Fibroblast of lung (primary cell): ENCODE measurements at regions not wholly inside any gene's neighbourhood (a gene's known extent, or its start where the extent isn't known, plus 50 kb on each side); places are given as distances from the start of the nearest gene placed in this dataset.
"Not testable (repeated sequence)": the region's sequence is repeated elsewhere in the genome, so short reads cannot be mapped to it uniquely, and the experiment has no call there.

Experiments used
- DNase-seq, 2 donors: peaks; one replicate each; pipeline versions ENCODE4 v3.0.0 to v3.0.0-alpha.2; 2010; ENCODE audit warnings: low read depth in 2 of 2
- H2AFZ ChIP-seq: 2 replicates; pipeline ENCODE4 v1.5.1; 2012; ENCODE audit warnings: low read length, control low read depth, inconsistent platforms
- H3K27ac ChIP-seq: 2 replicates; pipeline ENCODE4 v1.5.1; 2011; ENCODE audit warnings: low read length, control low read depth; ENCODE audit not compliant: insufficient read depth
- H3K27me3 ChIP-seq: 2 replicates; pipeline ENCODE4 v1.5.1; 2011; ENCODE audit warnings: mild to moderate bottlenecking, low read length; ENCODE audit not compliant: control insufficient read depth, insufficient read depth
- H3K36me3 ChIP-seq: 2 replicates; pipeline ENCODE4 v1.5.1; 2011; ENCODE audit warnings: low read length; ENCODE audit not compliant: control insufficient read depth, insufficient read depth
- H3K4me1 ChIP-seq: 2 replicates; pipeline ENCODE4 v1.5.1; 2011; ENCODE audit warnings: low read length; ENCODE audit not compliant: control insufficient read depth, insufficient read depth; ENCODE audit errors: extremely low read depth
- H3K4me2 ChIP-seq: 2 replicates; pipeline ENCODE4 v1.5.1; 2011; ENCODE audit warnings: low read length, control low read depth; ENCODE audit not compliant: insufficient read depth; ENCODE audit errors: extremely low read depth
- H3K4me3 ChIP-seq, 4 experiments: fragments of 200-600 bp in 1 of 4; sonication (generic) in 1 of 4; replicated peaks in 1 of 4; 2 replicates each; pipeline ENCODE4 v1.5.1; 2011 to 2016; ENCODE audit warnings: low read length in 4 of 4, low read depth in 3 of 4, mild to moderate bottlenecking in 3 of 4, control low read depth in 2 of 4, inconsistent platforms in 1 of 4, mixed read lengths in 1 of 4; ENCODE audit not compliant: insufficient read depth in 1 of 4; ENCODE audit errors: control extremely low read depth in 1 of 4
- H3K79me2 ChIP-seq: 2 replicates; pipeline ENCODE4 v1.5.1; 2012; ENCODE audit warnings: mild to moderate bottlenecking, low read length, inconsistent platforms; ENCODE audit not compliant: control insufficient read depth, insufficient read depth
- H3K9ac ChIP-seq: 2 replicates; pipeline ENCODE4 v1.5.1; 2011; ENCODE audit warnings: mild to moderate bottlenecking, low read length, control low read depth; ENCODE audit not compliant: insufficient read depth
- H3K9me3 ChIP-seq: 2 replicates; pipeline ENCODE4 v1.5.1; 2012; ENCODE audit warnings: low read depth, low read length; ENCODE audit not compliant: control insufficient read depth, insufficient read depth
- H4K20me1 ChIP-seq: 2 replicates; pipeline ENCODE4 v1.5.1; 2011; ENCODE audit warnings: low read length; ENCODE audit not compliant: control insufficient read depth, insufficient read depth; ENCODE audit errors: extremely low read depth
- CTCF ChIP-seq, 2 donors: IDR thresholded peaks in 1 of 2; conservative IDR thresholded peaks in 1 of 2; 1 replicate in 1 of 2; 2 replicates in 1 of 2; pipeline ENCODE4 v1.5.1; 2011 to 2012; ENCODE audit warnings: low read length in 2 of 2, control low read depth in 1 of 2, inconsistent platforms in 1 of 2, low read depth in 1 of 2, mild to moderate bottlenecking in 1 of 2
- EZH2 ChIP-seq: IDR thresholded peaks from 2 replicates; pipeline ENCODE4 v1.5.1; 2012; ENCODE audit warnings: low read length, control low read depth, mild to moderate bottlenecking; ENCODE audit errors: missing control alignments

GRCh38 chr7:34225193-34225592 lies 319.9 kb downstream of the BMPER start:
- Histone ChIP-seq H3K27me3 (peaks cover 4% of the 10 kb centered on the region), H3K4me3 (no peak overlapping the region), H3K9ac (no peak overlapping the region), H2AFZ (no peak overlapping the region), H3K4me1 (no peaks in the 10 kb centered on the region), H3K4me2 (no peak overlapping the region), H3K27ac (no peak overlapping the region), H3K79me2 (no peaks in the 10 kb centered on the region), H4K20me1 (no peaks in the 10 kb centered on the region), H3K9me3 (no peaks in the 10 kb centered on the region), H3K36me3 (no peaks in the 10 kb centered on the region)
- DNase-seq, result no peak
- TF ChIP-seq CTCF (conservative IDR thresholded peaks at IDR 0.05 in 1 of 2, IDR thresholded peaks at IDR 0.05 in 1 of 2; ENCODE audit: low read depth in 1 of 2, low read length in 2 of 2) (no peak), EZH2 (no peak)

- TF ChIP-seq CTCF (conservative IDR thresholded peaks at IDR 0.05 in 1 of 2, IDR thresholded peaks at IDR 0.05 in 1 of 2; ENCODE audit: low read depth in 1 of 2, low read length in 2 of 2) (no peak), EZH2 (no peak)
- no peak for DNase-seq
- no peak overlapping the region for H3K27ac ChIP-seq
- no peak overlapping the region for H2AFZ ChIP-seq
- H3K9ac ChIP-seq, result no peak overlapping the region
- no peaks in the 10 kb centered on the region for H3K4me1 ChIP-seq
- H3K79me2 ChIP-seq, result no peaks in the 10 kb centered on the region
- no peaks in the 10 kb centered on the region for H3K36me3 ChIP-seq
- no peak overlapping the region for H3K4me3 ChIP-seq
- H3K9me3 ChIP-seq, result no peaks in the 10 kb centered on the region
- H3K4me2 ChIP-seq, result no peak overlapping the region
- peaks cover 4% of the 10 kb centered on the region for H3K27me3 ChIP-seq
- H4K20me1 ChIP-seq, result no peaks in the 10 kb centered on the region
Observed at GRCh38 chr7:34227525-34227924, 322.2 kb downstream of the BMPER start.

GRCh38 chr7:34235101-34235500 lies 329.8 kb downstream of the BMPER start:
- H3K27me3 ChIP-seq, H3K4me3 ChIP-seq, H2AFZ ChIP-seq, H4K20me1 ChIP-seq, H3K79me2 ChIP-seq, H3K4me2 ChIP-seq, DNase-seq, H3K9me3 ChIP-seq, H3K27ac ChIP-seq, H3K36me3 ChIP-seq, H3K9ac ChIP-seq, H3K4me1 ChIP-seq: not testable (repeated sequence)

- H3K9me3 ChIP-seq, result no peaks in the 10 kb centered on the region
- no peaks in the 10 kb centered on the region for H3K79me2 ChIP-seq
- H3K36me3 ChIP-seq, result no peaks in the 10 kb centered on the region
- no peaks in the 10 kb centered on the region for H4K20me1 ChIP-seq
- H3K4me2 ChIP-seq, result no peak overlapping the region
- H3K4me1 ChIP-seq, result no peaks in the 10 kb centered on the region
- no peak overlapping the region for H3K9ac ChIP-seq
- TF ChIP-seq CTCF (conservative IDR thresholded peaks at IDR 0.05 in 1 of 2, IDR thresholded peaks at IDR 0.05 in 1 of 2; ENCODE audit: low read depth in 1 of 2, low read length in 2 of 2) (no peak), EZH2 (no peak)
- no peak overlapping the region for H2AFZ ChIP-seq
- no peak for DNase-seq
- no peak overlapping the region for H3K27ac ChIP-seq
- no peak overlapping the region for H3K4me3 ChIP-seq
- no peaks in the 10 kb centered on the region for H3K27me3 ChIP-seq
Observed at GRCh38 chr7:34236057-34236456, 330.7 kb downstream of the BMPER start.
